ENCODE measurements at regions not wholly inside any gene's neighbourhood (a gene's known extent, or its start where the extent isn't known, plus 50 kb on each side); places are given as distances from the start of the nearest gene placed in this dataset.

DNA sequence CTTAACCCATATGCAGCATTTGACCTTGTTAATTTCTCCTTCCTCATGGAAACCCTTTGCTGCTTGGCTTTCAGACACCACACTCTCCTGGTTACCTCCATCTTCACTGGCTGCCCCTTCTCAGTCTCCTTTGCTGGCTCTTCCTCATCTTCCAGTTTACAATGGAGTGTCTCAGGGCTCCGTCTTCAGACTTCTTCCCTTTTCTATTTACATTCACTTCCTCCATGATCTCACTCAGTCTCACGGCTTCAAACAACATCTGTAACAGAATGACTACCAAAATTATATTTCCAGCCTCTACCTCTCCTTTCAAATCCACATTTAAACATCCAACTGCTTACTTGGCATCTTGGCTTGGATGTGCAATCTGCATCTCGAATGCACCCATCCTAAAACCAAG, 140.4 kb downstream of the DKK1 start:
- dilution Hi-C loops (cut with MboI; ENCODE audit: extremely low pct_ligation_motif_present, low sequenced_read_pairs): no loop called here

More for the DNA sequence above, 140.4 kb downstream of the DKK1 start:
- H3K4me2 ChIP-seq (ENCODE audit: insufficient read depth, low read length): no peak overlapping the region
- POLR2A ChIA-PET: no interaction called here
- no peaks in the 10 kb centered on the region for H3K9me3 ChIP-seq (replicated peaks; ENCODE audit: control insufficient read depth, insufficient read depth, low read length)
- peak; percentile 44 for FAIRE-seq
- CTCF ChIA-PET: no interaction called here
- no peaks in the 10 kb centered on the region for H3K79me2 ChIP-seq (ENCODE audit: control insufficient read depth, insufficient read depth, low read length)
- no peak overlapping the region for H3K27ac ChIP-seq (ENCODE audit: insufficient read depth, low read depth, low read length)
- no peaks in the 10 kb centered on the region for H3K4me1 ChIP-seq (ENCODE audit: control insufficient read depth, extremely low read depth, insufficient read depth, low read length)
- no TSS peak for BruUV-seq (replicated peaks)
- H3K9me1 ChIP-seq (replicated peaks; ENCODE audit: control insufficient read depth, extremely low read depth, insufficient read depth, low read length): no peaks in the 10 kb centered on the region
- no peaks in the 10 kb centered on the region for H3K36me3 ChIP-seq (ENCODE audit: control insufficient read depth in 2 of 2, extremely low read depth in 1 of 2, insufficient read depth in 2 of 2, low read length in 2 of 2)
- TF ChIP-seq POLR2A (IDR thresholded peaks at IDR 0.05; ENCODE audit: low read depth, low read length) (no peak), POLR2AphosphoS5 (IDR thresholded peaks at IDR 0.05; ENCODE audit: insufficient read depth, low read depth, low read length) (no peak), EZH2 (IDR thresholded peaks at IDR 0.05; ENCODE audit: borderline replicate concordance, low read depth, low read length, severe bottlenecking) (no peak), GATA2 (IDR thresholded peaks at IDR 0.05; ENCODE audit: insufficient read depth, insufficient read length, low read depth, low read length) (no peak), MYC (IDR thresholded peaks at IDR 0.05; ENCODE audit: low read depth, low read length) (no peak), JUN (IDR thresholded peaks at IDR 0.05; ENCODE audit: borderline replicate concordance, insufficient read depth, insufficient read length, low read depth) (no peak), FOS (IDR thresholded peaks at IDR 0.05; ENCODE audit: borderline replicate concordance, insufficient read depth, low read length) (no peak)
- TF ChIP-seq, protein P1, sequence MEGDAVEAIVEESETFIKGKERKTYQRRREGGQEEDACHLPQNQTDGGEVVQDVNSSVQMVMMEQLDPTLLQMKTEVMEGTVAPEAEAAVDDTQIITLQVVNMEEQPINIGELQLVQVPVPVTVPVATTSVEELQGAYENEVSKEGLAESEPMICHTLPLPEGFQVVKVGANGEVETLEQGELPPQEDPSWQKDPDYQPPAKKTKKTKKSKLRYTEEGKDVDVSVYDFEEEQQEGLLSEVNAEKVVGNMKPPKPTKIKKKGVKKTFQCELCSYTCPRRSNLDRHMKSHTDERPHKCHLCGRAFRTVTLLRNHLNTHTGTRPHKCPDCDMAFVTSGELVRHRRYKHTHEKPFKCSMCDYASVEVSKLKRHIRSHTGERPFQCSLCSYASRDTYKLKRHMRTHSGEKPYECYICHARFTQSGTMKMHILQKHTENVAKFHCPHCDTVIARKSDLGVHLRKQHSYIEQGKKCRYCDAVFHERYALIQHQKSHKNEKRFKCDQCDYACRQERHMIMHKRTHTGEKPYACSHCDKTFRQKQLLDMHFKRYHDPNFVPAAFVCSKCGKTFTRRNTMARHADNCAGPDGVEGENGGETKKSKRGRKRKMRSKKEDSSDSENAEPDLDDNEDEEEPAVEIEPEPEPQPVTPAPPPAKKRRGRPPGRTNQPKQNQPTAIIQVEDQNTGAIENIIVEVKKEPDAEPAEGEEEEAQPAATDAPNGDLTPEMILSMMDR (IDR thresholded peaks at IDR 0.05; ENCODE audit: extremely low read depth in 1 of 2, insufficient read depth in 1 of 2, low read depth in 1 of 2, low read length in 2 of 2): no peak
- TF ChIP-seq, protein P2, sequence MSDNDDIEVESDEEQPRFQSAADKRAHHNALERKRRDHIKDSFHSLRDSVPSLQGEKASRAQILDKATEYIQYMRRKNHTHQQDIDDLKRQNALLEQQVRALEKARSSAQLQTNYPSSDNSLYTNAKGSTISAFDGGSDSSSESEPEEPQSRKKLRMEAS (IDR thresholded peaks at IDR 0.05; ENCODE audit: insufficient read depth, insufficient read length): no peak
- DNase-seq (ENCODE audit: low read depth, low spot score): peak; percentile 8
- intact Hi-C loops (cut with micrococcal nuclease): no loop called here
- no peak overlapping the region for H3K9ac ChIP-seq (replicated peaks; ENCODE audit: extremely low read depth, insufficient read depth, low read length)
- H3K27me3 ChIP-seq (ENCODE audit: control insufficient read depth in 2 of 2, insufficient read depth in 2 of 2, low read length in 2 of 2): no peaks in the 10 kb centered on the region
- no peak overlapping the region for H3K4me3 ChIP-seq (replicated peaks in 1 of 3; ENCODE audit: insufficient read depth in 1 of 3, low read depth in 1 of 3, low read length in 3 of 3)
- peak overlapping the region; percentile 94 for H2AFZ ChIP-seq (ENCODE audit: low read depth, low read length)
- H4K20me1 ChIP-seq (replicated peaks; ENCODE audit: control insufficient read depth, extremely low read depth, insufficient read depth, low read length): no peaks in the 10 kb centered on the region
